ENCODE measurements at regions not wholly inside any gene's neighbourhood (a gene's known extent, or its start where the extent isn't known, plus 50 kb on each side); places are given as distances from the start of the nearest gene placed in this dataset.

- Histone ChIP-seq H3K4me3 (ENCODE audit: insufficient read depth, low read length, poor library complexity, severe bottlenecking) (no peak overlapping the region), H3K9ac (ENCODE audit: low read length) (no peak overlapping the region), H3K36me3 (ENCODE audit: low read length) (no peaks in the 10 kb centered on the region), H3K9me3 (ENCODE audit: insufficient read depth, low read length) (no peaks in the 10 kb centered on the region), H3K27ac (ENCODE audit: low read depth, low read length) (no peak overlapping the region), H3K79me2 (ENCODE audit: insufficient read depth, low read length) (no peaks in the 10 kb centered on the region), H4K20me1 (ENCODE audit: low read depth, low read length) (no peaks in the 10 kb centered on the region), H3K4me2 (ENCODE audit: low read depth, low read length, poor library complexity, severe bottlenecking) (no peak overlapping the region), H3F3A (ENCODE audit: insufficient read depth) (no peaks in the 10 kb centered on the region), H2AFZ (ENCODE audit: low read depth, low read length, severe bottlenecking) (no peak overlapping the region), H3K27me3 (ENCODE audit: low read length) (no peaks in the 10 kb centered on the region; the same call in 1 of the 2 replicates), H3K9me2 (replicated peaks; ENCODE audit: insufficient read depth, low read length) (no peaks in the 10 kb centered on the region)
- TF ChIP-seq, protein P1, sequence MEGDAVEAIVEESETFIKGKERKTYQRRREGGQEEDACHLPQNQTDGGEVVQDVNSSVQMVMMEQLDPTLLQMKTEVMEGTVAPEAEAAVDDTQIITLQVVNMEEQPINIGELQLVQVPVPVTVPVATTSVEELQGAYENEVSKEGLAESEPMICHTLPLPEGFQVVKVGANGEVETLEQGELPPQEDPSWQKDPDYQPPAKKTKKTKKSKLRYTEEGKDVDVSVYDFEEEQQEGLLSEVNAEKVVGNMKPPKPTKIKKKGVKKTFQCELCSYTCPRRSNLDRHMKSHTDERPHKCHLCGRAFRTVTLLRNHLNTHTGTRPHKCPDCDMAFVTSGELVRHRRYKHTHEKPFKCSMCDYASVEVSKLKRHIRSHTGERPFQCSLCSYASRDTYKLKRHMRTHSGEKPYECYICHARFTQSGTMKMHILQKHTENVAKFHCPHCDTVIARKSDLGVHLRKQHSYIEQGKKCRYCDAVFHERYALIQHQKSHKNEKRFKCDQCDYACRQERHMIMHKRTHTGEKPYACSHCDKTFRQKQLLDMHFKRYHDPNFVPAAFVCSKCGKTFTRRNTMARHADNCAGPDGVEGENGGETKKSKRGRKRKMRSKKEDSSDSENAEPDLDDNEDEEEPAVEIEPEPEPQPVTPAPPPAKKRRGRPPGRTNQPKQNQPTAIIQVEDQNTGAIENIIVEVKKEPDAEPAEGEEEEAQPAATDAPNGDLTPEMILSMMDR (IDR thresholded peaks at IDR 0.05; ENCODE audit: insufficient read depth, low read length, poor library complexity, severe bottlenecking): no peak
- TF ChIP-seq EZH2phosphoT487 (conservative IDR thresholded peaks at IDR 0.05; ENCODE audit: low read length): no peak
These were observed 162.5 kb upstream of the SMIM23 start for GRCh38 chr5:171623107-171623506.

GRCh38 chr5:171623551-171624097, 162.0 kb upstream of the SMIM23 start:
- Histone ChIP-seq H3K27me3 (ENCODE audit: low read length) (no peaks in the 10 kb centered on the region; the same call in 1 of the 2 replicates), H3K9me2 (replicated peaks; ENCODE audit: insufficient read depth, low read length) (no peaks in the 10 kb centered on the region), H3K27ac (ENCODE audit: low read depth, low read length) (no peak overlapping the region), H3K79me2 (ENCODE audit: insufficient read depth, low read length) (no peaks in the 10 kb centered on the region), H3K4me3 (ENCODE audit: insufficient read depth, low read length, poor library complexity, severe bottlenecking) (no peak overlapping the region), H2AFZ (ENCODE audit: low read depth, low read length, severe bottlenecking) (no peak overlapping the region), H3K36me3 (ENCODE audit: low read length) (no peaks in the 10 kb centered on the region), H3K9ac (ENCODE audit: low read length) (no peak overlapping the region), H4K20me1 (ENCODE audit: low read depth, low read length) (no peaks in the 10 kb centered on the region), H3K4me2 (ENCODE audit: low read depth, low read length, poor library complexity, severe bottlenecking) (no peak overlapping the region), H3K9me3 (ENCODE audit: insufficient read depth, low read length) (no peaks in the 10 kb centered on the region), H3F3A (ENCODE audit: insufficient read depth) (no peaks in the 10 kb centered on the region)
- TF ChIP-seq, protein P1 (IDR thresholded peaks at IDR 0.05; ENCODE audit: insufficient read depth, low read length, poor library complexity, severe bottlenecking): no peak
- TF ChIP-seq EZH2phosphoT487 (conservative IDR thresholded peaks at IDR 0.05; ENCODE audit: low read length): no peak

DNA sequence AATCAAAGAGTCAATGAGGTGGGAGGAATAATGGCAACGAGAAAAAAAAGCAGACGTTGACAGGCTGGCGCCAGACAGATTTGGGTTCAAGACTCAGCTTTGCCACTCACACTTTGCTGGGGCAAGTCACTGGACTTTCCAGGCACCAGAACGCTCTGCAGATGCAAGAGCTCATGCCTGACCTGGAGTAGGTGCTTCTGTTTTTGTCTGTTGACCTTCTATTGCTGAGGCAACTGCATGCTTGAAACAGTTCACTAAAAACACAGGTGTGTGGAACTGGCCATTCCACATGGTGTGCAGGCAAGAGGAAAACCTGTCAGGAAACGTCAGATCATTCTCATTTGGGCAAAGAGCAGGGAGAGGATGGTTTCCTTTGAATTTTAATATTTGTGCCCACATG, 161.2 kb upstream of the SMIM23 start:
- Histone ChIP-seq H3K9me3 (ENCODE audit: insufficient read depth, low read length) (no peaks in the 10 kb centered on the region), H3K4me3 (ENCODE audit: insufficient read depth, low read length, poor library complexity, severe bottlenecking) (no peak overlapping the region), H3K27me3 (ENCODE audit: low read length) (no peaks in the 10 kb centered on the region; the same call in 1 of the 2 replicates), H3K36me3 (ENCODE audit: low read length) (no peaks in the 10 kb centered on the region), H3K9me2 (replicated peaks; ENCODE audit: insufficient read depth, low read length) (no peaks in the 10 kb centered on the region), H3K9ac (ENCODE audit: low read length) (no peak overlapping the region), H4K20me1 (ENCODE audit: low read depth, low read length) (no peaks in the 10 kb centered on the region), H3F3A (ENCODE audit: insufficient read depth) (no peaks in the 10 kb centered on the region), H3K79me2 (ENCODE audit: insufficient read depth, low read length) (no peaks in the 10 kb centered on the region), H3K27ac (ENCODE audit: low read depth, low read length) (no peak overlapping the region), H2AFZ (ENCODE audit: low read depth, low read length, severe bottlenecking) (no peak overlapping the region), H3K4me2 (ENCODE audit: low read depth, low read length, poor library complexity, severe bottlenecking) (no peak overlapping the region)
- TF ChIP-seq EZH2phosphoT487 (conservative IDR thresholded peaks at IDR 0.05; ENCODE audit: low read length): no peak
- TF ChIP-seq, protein P1 (IDR thresholded peaks at IDR 0.05; ENCODE audit: insufficient read depth, low read length, poor library complexity, severe bottlenecking): no peak
